Coronary artery (tissue), 2 donors: ENCODE measurements at regions not wholly inside any gene's neighbourhood (a gene's known extent, or its start where the extent isn't known, plus 50 kb on each side); places are given as distances from the start of the nearest gene placed in this dataset.

Experiments
- DNase-seq: peaks from one replicate; pipeline ENCODE4 v3.0.0-alpha.2; 2017; ENCODE audit warnings: low spot score
- H3K27ac ChIP-seq, 2 donors: fragments of 200-600 bp; sonication (generic); one replicate each; pipeline ENCODE4 v1.5.1; 2016 to 2019
- H3K4me3 ChIP-seq: fragments of 200-600 bp; sonication (generic); 2 replicates; pipeline ENCODE4 v1.5.1; 2016; ENCODE audit warnings: mild to moderate bottlenecking, moderate library complexity
- CTCF ChIP-seq: fragments of 200-600 bp; sonication (generic); IDR thresholded peaks from one replicate; pipeline ENCODE4 v1.5.1; 2019; ENCODE audit warnings: antibody characterized with exemption

- H3K27ac ChIP-seq, result no peak overlapping the region
- H3K4me3 ChIP-seq, result no peak overlapping the region
- TF ChIP-seq CTCF, result no peak
- no peak for DNase-seq
Observed at GRCh38 chr2:39609917-39610316, 55.8 kb upstream of the TMEM178A start.

- Histone ChIP-seq H3K4me3 (no peak overlapping the region), H3K27ac (no peak overlapping the region)
- DNase-seq, result no peak
- no peak for TF ChIP-seq CTCF
Observed at GRCh38 chr2:39615675-39616074, 50.0 kb upstream of the TMEM178A start.
